HG03139 (cell line): ENCODE measurements at regions not wholly inside any gene's neighbourhood (a gene's known extent, or its start where the extent isn't known, plus 50 kb on each side); places are given as distances from the start of the nearest gene placed in this dataset.
"Not testable (repeated sequence)": the region's sequence is repeated elsewhere in the genome, so short reads cannot be mapped to it uniquely, and the experiment has no call there.

ENCODE experiments used
- ATAC-seq: cut with Tn5 transposase; IDR thresholded peaks from one replicate; pipeline ENCODE4 v1.9.1; 2021; ENCODE audit not compliant: unreplicated experiment

- ATAC-seq, result no peak
Measured at GRCh38 chr2:118577202-118577601, 270.2 kb downstream of the EN1 start.

GRCh38 chr2:118576109-118576855, 271.2 kb downstream of the EN1 start:
- no peak for ATAC-seq

- ATAC-seq, result not testable (repeated sequence)
Measured at GRCh38 chr2:118572380-118572779, 275.1 kb downstream of the EN1 start.

- no peak for ATAC-seq
Measured at GRCh38 chr2:118569876-118570535, 277.4 kb downstream of the EN1 start.

GRCh38 chr2:118568700-118569099, 278.7 kb downstream of the EN1 start:
- no peak for ATAC-seq

GRCh38 chr2:118565786-118566540, 281.5 kb downstream of the EN1 start:
- no peak for ATAC-seq

GRCh38 chr2:118565301-118565700, 282.1 kb downstream of the EN1 start:
- ATAC-seq, result no peak

GRCh38 chr2:118562144-118562543, 285.3 kb downstream of the EN1 start:
- ATAC-seq, result no peak

- no peak for ATAC-seq
Measured at GRCh38 chr2:118558846-118559245, 288.6 kb downstream of the EN1 start.

GRCh38 chr2:118557791-118558190, 289.7 kb downstream of the EN1 start:
- no peak for ATAC-seq

GRCh38 chr2:118557016-118557415, 290.4 kb downstream of the EN1 start:
- ATAC-seq, result no peak

- no peak for ATAC-seq
Measured at GRCh38 chr2:118554616-118555015, 292.8 kb downstream of the EN1 start.

- ATAC-seq, result no peak
Measured at GRCh38 chr2:118549503-118549902, 297.9 kb downstream of the EN1 start.

GRCh38 chr2:118548880-118549488, 298.5 kb downstream of the EN1 start:
- ATAC-seq, result no peak

GRCh38 chr2:118539290-118539689, 308.2 kb downstream of the EN1 start:
- ATAC-seq, result no peak

- no peak for ATAC-seq
Measured at GRCh38 chr2:118536306-118536705, 311.1 kb downstream of the EN1 start.

GRCh38 chr2:118535818-118536212, 311.6 kb downstream of the EN1 start:
- no peak for ATAC-seq

- ATAC-seq, result no peak
Measured at GRCh38 chr2:118535171-118535817, 312.2 kb downstream of the EN1 start.

- no peak for ATAC-seq
Measured at GRCh38 chr2:118530976-118531375, 316.5 kb downstream of the EN1 start.

GRCh38 chr2:118529908-118530599, 317.4 kb downstream of the EN1 start:
- ATAC-seq, result no peak
